EL (cell line): ENCODE measurements at regions not wholly inside any gene's neighbourhood (a gene's known extent, or its start where the extent isn't known, plus 50 kb on each side); places are given as distances from the start of the nearest gene placed in this dataset.

Experiments used
- DNase-seq: peaks from one replicate; pipeline ENCODE4 v3.0.0-alpha.2; 2016

- DNase-seq = peak; percentile 44
Observed at GRCh38 chr2:43084699-43085091, 141.7 kb downstream of the ZFP36L2 start.

DNA sequence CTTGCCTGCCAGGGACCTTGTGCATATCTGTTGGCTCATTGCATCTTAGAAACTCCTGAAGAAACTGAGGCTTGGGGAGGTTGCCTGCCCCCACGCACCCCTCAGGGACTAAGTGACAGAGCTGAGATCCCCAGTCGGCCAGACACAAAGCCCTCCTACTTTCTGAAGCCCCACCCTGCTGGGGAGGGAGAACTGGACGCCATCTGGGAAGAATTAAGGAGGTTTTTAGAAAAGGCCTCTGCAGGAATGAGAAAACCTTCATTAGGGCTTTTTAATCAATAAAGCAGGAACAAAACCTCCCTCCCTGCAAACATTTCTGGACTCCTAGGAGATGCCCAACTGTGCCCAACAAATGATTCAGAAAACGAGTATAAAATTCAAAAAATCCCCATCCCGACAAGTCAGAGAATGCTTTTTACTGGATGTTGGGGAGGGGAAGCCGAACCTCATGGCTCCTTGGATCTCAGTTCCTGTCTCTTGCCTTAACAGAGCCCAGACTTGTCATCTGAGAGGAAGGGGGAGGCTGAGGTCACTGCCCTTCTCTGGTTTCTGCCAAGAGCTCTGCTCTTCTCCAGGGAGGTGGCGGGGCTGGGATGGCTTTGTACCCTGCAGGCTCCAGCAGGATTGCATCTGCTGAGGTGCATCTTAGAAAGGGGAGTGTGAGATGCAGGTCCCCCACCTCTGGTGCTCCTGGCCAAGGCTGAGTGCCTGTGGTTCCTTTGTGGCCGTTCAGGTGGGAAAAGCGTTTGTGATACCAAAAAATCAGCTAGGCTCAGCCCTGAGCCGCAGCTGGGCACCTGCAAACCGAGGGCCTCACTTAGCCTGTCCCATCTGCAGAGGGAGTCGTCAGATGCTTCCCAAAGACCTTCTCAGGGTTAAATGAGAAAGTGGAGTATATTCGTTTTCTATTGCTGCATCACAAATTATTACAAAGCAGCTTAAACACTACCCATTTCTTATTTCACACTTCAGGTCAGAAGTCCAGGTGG is 142.4 kb downstream of the ZFP36L2 start:
- peak; percentile 66 for DNase-seq

- no peak for DNase-seq
Observed at GRCh38 chr2:43082903-43083677, 143.3 kb downstream of the ZFP36L2 start.

DNA sequence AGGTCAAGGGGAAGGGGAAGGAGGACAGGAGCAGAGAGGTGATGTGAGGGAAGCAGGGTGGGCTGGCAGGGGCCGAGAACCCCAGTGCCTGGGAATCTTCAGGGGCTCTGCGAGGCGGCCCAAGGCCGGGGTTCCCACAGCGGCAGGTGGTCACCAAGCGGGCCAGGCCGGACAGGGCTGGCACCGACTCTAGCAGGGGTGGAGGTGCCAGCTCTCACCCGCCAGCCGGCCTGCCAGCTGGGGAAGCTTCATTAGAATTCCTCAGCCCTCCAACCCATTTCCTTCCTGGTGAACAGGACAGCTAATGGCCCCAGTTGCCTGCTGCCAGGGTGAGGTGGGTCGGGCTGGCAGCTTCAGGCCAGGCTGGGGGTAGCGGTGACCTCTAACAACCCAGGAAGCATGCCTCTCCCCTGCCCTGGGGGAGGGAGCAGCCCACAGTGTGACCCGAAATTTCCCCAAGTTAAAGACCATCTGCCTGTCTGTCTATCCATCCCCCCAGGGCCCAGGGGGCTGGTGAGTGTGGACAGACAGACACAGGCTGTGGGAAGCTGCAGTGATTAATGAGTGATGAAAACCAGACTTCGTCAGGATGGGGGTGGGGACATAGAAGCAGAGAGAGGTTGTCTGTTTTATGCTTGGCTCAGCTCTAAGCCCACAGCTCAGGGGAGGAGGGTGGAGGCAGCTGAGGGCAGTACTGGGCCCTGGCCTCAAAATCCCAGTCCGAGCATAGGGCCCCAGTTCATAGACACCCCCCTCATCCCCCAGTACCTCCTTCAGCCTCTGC is 144.1 kb downstream of the ZFP36L2 start:
- DNase-seq = peak; percentile 89

DNA sequence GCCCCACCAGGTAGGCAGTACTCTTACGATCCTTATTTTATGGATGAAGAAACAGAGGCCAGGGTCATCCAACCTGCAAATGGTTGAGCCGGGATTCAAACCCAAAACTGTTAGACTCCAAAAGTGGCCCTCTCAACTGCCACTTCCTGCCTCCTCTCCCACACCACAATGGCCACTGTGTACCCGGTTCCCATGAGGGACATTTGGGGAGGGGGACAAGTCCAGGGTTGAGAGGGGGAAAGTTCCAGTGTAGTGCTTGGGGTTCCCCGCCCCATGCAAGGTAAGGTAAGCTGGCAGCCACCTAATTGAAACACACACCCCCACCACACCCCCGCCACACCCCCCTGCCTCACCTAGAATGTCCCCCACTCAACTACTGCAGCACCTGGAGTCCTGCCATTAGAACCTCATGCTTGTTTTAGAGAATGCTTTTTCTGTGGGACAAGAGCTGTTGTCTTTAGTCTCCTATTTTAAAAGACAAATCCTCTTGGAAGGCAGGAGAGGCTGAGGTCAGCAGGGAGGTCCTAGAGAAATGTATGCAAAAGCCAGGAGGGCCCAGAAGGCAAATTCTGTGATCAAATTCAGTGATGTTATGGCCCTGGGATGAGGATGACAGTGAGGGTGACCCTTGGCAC is 145.2 kb downstream of the ZFP36L2 start:
- no peak for DNase-seq

DNA sequence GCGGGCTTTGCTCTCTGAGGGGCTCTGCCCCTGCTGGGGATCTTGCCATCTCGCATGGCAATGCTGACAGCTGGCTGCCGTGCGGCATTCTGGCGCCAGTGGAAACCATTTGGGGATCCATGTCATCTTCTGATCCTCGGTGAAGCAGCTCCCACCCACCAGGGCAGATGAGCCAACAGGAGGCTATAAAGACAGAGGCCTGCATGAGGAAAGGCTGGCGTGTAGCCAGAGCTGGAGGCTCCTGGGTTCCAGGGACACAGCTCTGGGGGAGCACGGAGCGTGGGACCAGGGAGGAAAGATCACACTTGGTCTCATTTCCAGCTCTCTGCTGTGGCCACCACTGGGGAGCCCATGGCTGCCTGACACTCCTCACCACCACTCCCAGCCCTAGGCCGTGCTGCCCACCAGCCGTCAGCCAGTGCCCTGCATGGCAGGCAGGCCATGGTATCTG is 145.8 kb downstream of the ZFP36L2 start:
- DNase-seq = no peak

- peak; percentile 41 for DNase-seq
Observed at GRCh38 chr2:43078781-43079755, 147.3 kb downstream of the ZFP36L2 start.

DNA sequence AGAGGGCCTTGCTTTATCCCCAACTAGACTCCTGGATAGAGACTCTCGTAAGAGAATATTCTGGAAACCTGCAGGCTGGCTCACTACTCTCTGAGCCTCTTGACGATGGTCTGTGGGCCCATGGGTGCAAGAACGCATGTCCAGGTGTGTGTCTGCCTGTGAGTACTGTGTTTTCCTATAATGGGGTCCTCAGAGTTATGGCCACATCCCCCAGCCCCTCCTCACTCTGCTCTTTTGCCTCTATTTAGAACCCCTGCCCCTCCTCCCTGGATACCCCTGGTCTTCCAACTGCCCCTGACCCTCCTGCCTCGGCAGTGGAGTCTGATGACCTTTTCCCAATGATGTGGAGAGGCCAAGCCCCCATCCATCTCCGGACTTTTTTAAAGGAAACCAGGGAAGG is 148.1 kb downstream of the ZFP36L2 start:
- DNase-seq = no peak

DNA sequence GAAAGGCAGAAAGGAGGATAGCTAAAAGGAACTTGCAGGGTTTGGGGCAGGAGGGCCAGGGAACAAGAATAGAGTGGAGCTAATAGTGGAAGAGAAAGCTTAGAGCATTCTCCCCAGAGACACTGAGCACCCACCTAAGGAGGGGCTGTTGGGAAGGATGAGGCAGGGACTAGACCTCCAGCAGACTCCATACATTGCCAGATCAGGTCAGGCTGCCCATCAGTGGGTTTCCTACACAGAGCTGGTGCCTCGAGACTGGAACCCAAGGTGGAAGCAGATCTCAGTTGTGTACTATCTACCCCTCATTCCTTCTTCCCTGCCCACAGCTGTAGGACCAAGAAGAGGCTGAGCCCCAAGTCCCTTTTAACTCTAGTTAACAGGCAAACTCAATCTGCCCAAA is 148.5 kb downstream of the ZFP36L2 start:
- no peak for DNase-seq

- no peak for DNase-seq
Observed at GRCh38 chr2:43076676-43077075, 149.7 kb downstream of the ZFP36L2 start.

DNA sequence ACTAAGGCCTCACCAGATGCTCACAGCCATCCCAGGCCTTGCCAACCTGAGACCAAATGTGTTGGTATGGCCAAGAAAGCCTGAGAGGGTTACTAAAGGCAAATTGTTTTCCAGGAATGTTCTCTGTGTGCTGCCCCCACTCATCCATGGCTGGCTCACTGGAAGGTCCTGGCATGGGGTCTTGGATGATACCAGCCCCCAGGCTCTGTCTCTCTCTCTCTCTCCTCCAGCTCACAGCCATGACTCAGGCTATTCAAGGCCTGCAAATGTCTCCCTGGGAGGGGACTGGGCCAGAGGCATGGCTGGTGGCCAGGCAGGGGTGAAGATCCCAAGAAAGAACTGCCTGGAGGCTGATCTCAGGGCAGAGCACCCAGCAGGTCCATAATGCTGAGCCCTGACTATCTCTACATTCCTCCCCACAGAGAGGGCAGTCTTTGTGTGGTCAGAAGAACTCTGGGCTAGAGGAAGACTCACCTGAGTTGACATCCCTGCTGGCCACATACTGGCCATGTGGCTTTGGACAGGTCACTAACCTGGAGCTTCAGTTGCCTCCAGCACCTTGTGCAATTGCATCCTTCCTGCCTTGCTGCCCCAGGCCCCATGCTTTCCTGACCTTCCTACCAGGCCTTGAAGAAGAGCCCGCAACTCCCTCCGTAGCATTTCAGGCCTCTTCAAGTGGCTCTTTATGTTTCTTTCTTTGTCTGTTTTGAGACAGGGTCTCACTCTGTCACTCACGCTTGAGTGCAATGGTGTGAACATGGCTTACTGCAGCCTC is 150.4 kb downstream of the ZFP36L2 start:
- peak; percentile 93 for DNase-seq

GRCh38 chr2:43075054-43075593 is 151.3 kb downstream of the ZFP36L2 start:
- peak; percentile 97 for DNase-seq

DNA sequence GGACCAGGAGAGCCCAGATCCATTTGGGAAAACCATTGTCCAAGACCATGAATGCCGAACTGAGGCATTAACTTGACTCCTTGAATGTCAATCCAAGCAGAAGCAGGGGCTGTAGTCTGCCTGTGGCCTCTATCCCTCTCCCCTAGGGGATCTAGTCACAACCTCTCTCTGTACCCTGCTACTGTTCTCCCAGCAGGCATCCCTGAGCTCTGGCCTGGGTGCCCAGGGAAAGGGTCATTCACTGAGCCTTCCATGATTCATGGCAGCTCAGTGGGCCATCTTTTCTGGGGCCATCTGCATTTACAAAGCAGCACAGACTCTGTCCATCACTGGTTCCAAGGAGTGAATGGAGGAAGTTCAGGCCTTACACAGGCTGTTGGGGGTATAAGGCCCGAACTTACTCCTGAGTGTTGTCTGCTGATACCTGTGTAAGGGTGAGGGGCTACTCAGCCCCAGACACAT is 151.8 kb downstream of the ZFP36L2 start:
- no peak for DNase-seq

GRCh38 chr2:43074052-43074451 is 152.4 kb downstream of the ZFP36L2 start:
- DNase-seq = no peak

GRCh38 chr2:43073401-43073825 is 153.0 kb downstream of the ZFP36L2 start:
- peak; percentile 84 for DNase-seq

GRCh38 chr2:43071599-43072550 is 154.5 kb downstream of the ZFP36L2 start:
- no peak for DNase-seq

GRCh38 chr2:43070676-43071502 is 155.5 kb downstream of the ZFP36L2 start:
- DNase-seq = no peak

GRCh38 chr2:43070030-43070429 is 156.4 kb downstream of the ZFP36L2 start:
- DNase-seq = no peak
